ENCODE measurements at regions not wholly inside any gene's neighbourhood (a gene's known extent, or its start where the extent isn't known, plus 50 kb on each side); places are given as distances from the start of the nearest gene placed in this dataset.

DNA sequence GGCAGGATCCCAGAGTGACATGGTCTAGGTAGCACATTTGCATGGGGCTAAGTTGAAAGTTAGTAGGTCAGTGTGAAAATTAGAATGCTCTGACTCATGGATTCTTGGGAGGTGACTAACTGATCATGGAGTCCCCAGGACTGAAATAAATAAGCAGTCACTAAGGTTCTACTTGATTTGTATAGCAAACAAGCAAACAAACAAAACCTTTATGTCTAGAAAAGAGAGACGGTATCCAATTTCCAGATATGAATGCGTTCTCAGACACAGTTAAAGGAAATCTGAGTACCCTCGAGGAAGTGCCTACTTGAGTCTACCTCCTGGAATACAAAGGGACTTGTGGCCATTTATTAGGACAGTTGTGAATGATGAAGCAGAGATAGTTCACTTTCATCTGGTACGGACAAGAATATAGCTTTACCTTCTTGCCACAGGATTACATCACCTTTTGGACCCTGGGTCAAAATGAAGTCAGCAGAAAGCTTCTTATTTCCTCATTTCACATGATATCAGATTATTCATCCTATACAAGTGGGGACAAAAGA is 54.3 kb upstream of the AGPS start:
- TF ChIP-seq, protein P1, sequence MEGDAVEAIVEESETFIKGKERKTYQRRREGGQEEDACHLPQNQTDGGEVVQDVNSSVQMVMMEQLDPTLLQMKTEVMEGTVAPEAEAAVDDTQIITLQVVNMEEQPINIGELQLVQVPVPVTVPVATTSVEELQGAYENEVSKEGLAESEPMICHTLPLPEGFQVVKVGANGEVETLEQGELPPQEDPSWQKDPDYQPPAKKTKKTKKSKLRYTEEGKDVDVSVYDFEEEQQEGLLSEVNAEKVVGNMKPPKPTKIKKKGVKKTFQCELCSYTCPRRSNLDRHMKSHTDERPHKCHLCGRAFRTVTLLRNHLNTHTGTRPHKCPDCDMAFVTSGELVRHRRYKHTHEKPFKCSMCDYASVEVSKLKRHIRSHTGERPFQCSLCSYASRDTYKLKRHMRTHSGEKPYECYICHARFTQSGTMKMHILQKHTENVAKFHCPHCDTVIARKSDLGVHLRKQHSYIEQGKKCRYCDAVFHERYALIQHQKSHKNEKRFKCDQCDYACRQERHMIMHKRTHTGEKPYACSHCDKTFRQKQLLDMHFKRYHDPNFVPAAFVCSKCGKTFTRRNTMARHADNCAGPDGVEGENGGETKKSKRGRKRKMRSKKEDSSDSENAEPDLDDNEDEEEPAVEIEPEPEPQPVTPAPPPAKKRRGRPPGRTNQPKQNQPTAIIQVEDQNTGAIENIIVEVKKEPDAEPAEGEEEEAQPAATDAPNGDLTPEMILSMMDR (IDR thresholded peaks at IDR 0.05) = no peak
- TF ChIP-seq POLR2A (IDR thresholded peaks at IDR 0.05) = no peak
